GM06990 (cell line): ENCODE measurements at regions not wholly inside any gene's neighbourhood (a gene's known extent, or its start where the extent isn't known, plus 50 kb on each side); places are given as distances from the start of the nearest gene placed in this dataset.

Experiments
- DNase-seq: peaks from one replicate; pipeline ENCODE4 v3.0.0-alpha.2; 2011; ENCODE audit not compliant: insufficient read length; ENCODE audit errors: extremely low read depth
- H3K27me3 ChIP-seq: replicated peaks from 2 replicates; pipeline ENCODE4 v1.6.0; 2011; ENCODE audit warnings: low read length; ENCODE audit not compliant: control insufficient read depth, insufficient read depth
- H3K36me3 ChIP-seq: 2 replicates; pipeline ENCODE4 v1.5.1; 2011; ENCODE audit warnings: low read length; ENCODE audit not compliant: control insufficient read depth, insufficient read depth
- H3K4me3 ChIP-seq: replicated peaks from 2 replicates; pipeline ENCODE4 v1.5.1; 2011; ENCODE audit warnings: low read depth, mild to moderate bottlenecking, control low read depth, low read length
- CTCF ChIP-seq: IDR thresholded peaks from 2 replicates; pipeline ENCODE4 v1.5.1; 2011; ENCODE audit warnings: low read length, control low read depth, mild to moderate bottlenecking, inconsistent platforms; ENCODE audit not compliant: insufficient read depth, poor library complexity, severe bottlenecking

GRCh38 chr13:40149611-40150274 is 494.3 kb downstream of the COG6 start:
- H3K4me3 ChIP-seq: no peak overlapping the region
- DNase-seq: no peak

GRCh38 chr13:40151673-40152072 is 496.2 kb downstream of the COG6 start:
- Histone ChIP-seq H3K27me3 (no peaks in the 10 kb centered on the region), H3K4me3 (no peak overlapping the region), H3K36me3 (no peaks in the 10 kb centered on the region)
- DNase-seq: no peak
- no peak for TF ChIP-seq CTCF

More at GRCh38 chr13:40149611-40150274, 494.3 kb downstream of the COG6 start:
- H3K36me3 ChIP-seq: no peaks in the 10 kb centered on the region
- TF ChIP-seq CTCF: no peak
- no peaks in the 10 kb centered on the region for H3K27me3 ChIP-seq

GRCh38 chr13:40152145-40152544 is 496.7 kb downstream of the COG6 start:
- TF ChIP-seq CTCF: no peak
- DNase-seq: no peak
- Histone ChIP-seq H3K36me3 (no peaks in the 10 kb centered on the region), H3K27me3 (no peaks in the 10 kb centered on the region), H3K4me3 (no peak overlapping the region)

GRCh38 chr13:40152922-40153321 is 497.5 kb downstream of the COG6 start:
- DNase-seq: no peak
- H3K27me3 ChIP-seq: no peaks in the 10 kb centered on the region
- no peaks in the 10 kb centered on the region for H3K36me3 ChIP-seq
- no peak overlapping the region for H3K4me3 ChIP-seq
- no peak for TF ChIP-seq CTCF

- Histone ChIP-seq H3K4me3 (no peak overlapping the region), H3K36me3 (no peaks in the 10 kb centered on the region), H3K27me3 (no peaks in the 10 kb centered on the region)
- DNase-seq: no peak
- TF ChIP-seq CTCF: no peak
These were observed 498.1 kb downstream of the COG6 start for GRCh38 chr13:40153516-40153915.

- no peak overlapping the region for H3K4me3 ChIP-seq
- TF ChIP-seq CTCF: no peak
- no peak for DNase-seq
- H3K27me3 ChIP-seq: no peaks in the 10 kb centered on the region
- H3K36me3 ChIP-seq: no peaks in the 10 kb centered on the region
These were observed 499.7 kb downstream of the COG6 start for GRCh38 chr13:40155201-40155600.
